H1 (cell line): ENCODE measurements at regions not wholly inside any gene's neighbourhood (a gene's known extent, or its start where the extent isn't known, plus 50 kb on each side); places are given as distances from the start of the nearest gene placed in this dataset.

Experiments
- EGR1 ChIP-seq: IDR thresholded peaks from 2 replicates; pipeline ENCODE4 v1.6.1; 2011; ENCODE audit warnings: low read depth, low read length, borderline replicate concordance
- EP300 ChIP-seq, 2 experiments: IDR thresholded peaks; 1 replicate in 1 of 2; 2 replicates in 1 of 2; pipeline ENCODE4 v1.6.1; 2011 to 2012; ENCODE audit warnings: low read depth in 2 of 2, low read length in 2 of 2, mild to moderate bottlenecking in 2 of 2, borderline replicate concordance in 1 of 2, inconsistent platforms in 1 of 2, moderate library complexity in 1 of 2
- GTF2F1 ChIP-seq: IDR thresholded peaks from 2 replicates; pipeline ENCODE4 v1.6.1; 2012; ENCODE audit warnings: low read depth, low read length, improper control_type of control experiment, borderline replicate concordance
- PHF8 ChIP-seq: fragments of 200-600 bp; sonication (generic); conservative IDR thresholded peaks from 2 replicates; pipeline ENCODE4 v1.7.1; 2012; ENCODE audit warnings: low read depth, mild to moderate bottlenecking, inconsistent platforms, low read length, moderate library complexity
- POLR2A ChIP-seq, 2 experiments: IDR thresholded peaks; 1 replicate in 1 of 2; 2 replicates in 1 of 2; pipeline ENCODE4 v1.6.1; 2011; ENCODE audit warnings: low read depth in 2 of 2, low read length in 2 of 2, mild to moderate bottlenecking in 2 of 2; ENCODE audit errors: control extremely low read depth in 1 of 2
- POU5F1 ChIP-seq: IDR thresholded peaks from 2 replicates; pipeline ENCODE4 v1.6.1; 2011; ENCODE audit warnings: low read depth, mild to moderate bottlenecking, low read length, moderate library complexity
- SIRT6 ChIP-seq: IDR thresholded peaks from one replicate; pipeline ENCODE4 v1.7.1; 2012; ENCODE audit warnings: low read length, inconsistent platforms
- TCF12 ChIP-seq: IDR thresholded peaks from 2 replicates; pipeline ENCODE4 v1.6.1; 2011; ENCODE audit warnings: low read depth, mild to moderate bottlenecking, low read length

GRCh38 chr4:127555106-127555505, 77.7 kb upstream of the INTU start (continued):
- no peak for TF ChIP-seq GTF2F1
- no peak for TF ChIP-seq SIRT6
- TF ChIP-seq POLR2A (IDR thresholded peaks at IDR 0.05; ENCODE audit: control extremely low read depth in 1 of 2, low read depth in 2 of 2, low read length in 2 of 2) = no peak
- TF ChIP-seq PHF8 = no peak
- TF ChIP-seq POU5F1 = no peak
- TF ChIP-seq EGR1 = no peak
- no peak for TF ChIP-seq EP300 (IDR thresholded peaks at IDR 0.05; ENCODE audit: borderline replicate concordance in 1 of 2, low read depth in 2 of 2, low read length in 2 of 2)
- no peak for TF ChIP-seq TCF12
- TF ChIP-seq, all 59 proteins: peak for 0
